ENCODE measurements at regions not wholly inside any gene's neighbourhood (a gene's known extent, or its start where the extent isn't known, plus 50 kb on each side); places are given as distances from the start of the nearest gene placed in this dataset.

GRCh38 chr6:167437888-167438484 lies 113.1 kb downstream of the TTLL2 start:
- TF ChIP-seq POLR2A (IDR thresholded peaks at IDR 0.05; ENCODE audit: low read depth, low read length) (no peak), PAX5 (IDR thresholded peaks at IDR 0.05; ENCODE audit: insufficient read depth, low read length, severe bottlenecking) (no peak), POLR2AphosphoS5 (IDR thresholded peaks at IDR 0.05; ENCODE audit: low read depth, low read length) (no peak), TAF1 (IDR thresholded peaks at IDR 0.05; ENCODE audit: low read depth, low read length) (no peak)
